ENCODE measurements at regions not wholly inside any gene's neighbourhood (a gene's known extent, or its start where the extent isn't known, plus 50 kb on each side); places are given as distances from the start of the nearest gene placed in this dataset.

DNA sequence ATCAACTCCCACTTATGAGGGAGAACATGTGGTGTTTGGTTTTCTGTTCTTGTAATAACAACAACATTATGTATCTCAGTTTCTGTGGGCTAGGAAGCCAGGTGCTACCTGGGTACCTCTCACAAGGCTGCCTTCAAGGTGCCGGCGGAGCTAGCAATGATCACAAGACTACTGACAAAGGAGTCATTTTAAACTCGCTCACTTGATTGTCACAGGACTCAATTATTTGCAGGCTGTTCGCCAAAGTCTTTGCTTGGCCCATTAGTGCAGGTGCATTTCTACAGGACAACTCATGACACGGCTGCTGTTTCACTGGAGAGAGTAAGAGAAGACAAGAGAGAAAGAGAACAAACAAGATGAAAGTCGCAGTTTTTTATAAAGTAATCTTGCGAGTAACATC is 1237.4 kb upstream of the TMPRSS15 start:
- TF ChIP-seq CTCF (conservative IDR thresholded peaks at IDR 0.05) (no peak), ZFX (IDR thresholded peaks at IDR 0.05) (no peak)
